ENCODE measurements at regions not wholly inside any gene's neighbourhood (a gene's known extent, or its start where the extent isn't known, plus 50 kb on each side); places are given as distances from the start of the nearest gene placed in this dataset.
"Not testable (repeated sequence)": the region's sequence is repeated elsewhere in the genome, so short reads cannot be mapped to it uniquely, and the experiment has no call there.

DNA sequence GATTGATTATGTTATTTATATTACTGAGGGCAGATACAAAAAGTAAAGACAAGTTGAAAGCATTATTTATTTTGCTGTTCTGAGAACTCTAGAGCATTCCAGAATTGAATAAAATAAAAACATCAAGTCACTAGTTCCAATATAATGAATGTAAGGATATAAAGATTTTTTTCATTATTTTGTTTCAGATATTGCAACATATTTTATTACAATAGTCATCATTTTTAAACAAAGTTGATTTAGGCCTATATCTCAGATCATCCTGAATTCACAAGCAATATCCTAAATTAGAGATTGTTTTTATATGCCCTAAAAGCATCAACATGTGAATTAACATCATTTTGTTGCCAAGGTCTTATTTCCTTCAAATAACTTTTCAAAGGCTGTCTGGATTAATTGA lies 535.6 kb upstream of the KCND2 start:
- H2AFZ ChIP-seq, result no peak overlapping the region
- Mint-ChIP-seq H3K4me1 (no peaks in the 10 kb centered on the region), H3K9me3 (no peaks in the 10 kb centered on the region), H3K36me3 (ENCODE audit: low read depth) (no peaks in the 10 kb centered on the region), H3K4me3 (no peak overlapping the region), H3K27me3 (ENCODE audit: insufficient read depth, low read depth, poor library complexity) (no peaks in the 10 kb centered on the region), H3K27ac (no peak overlapping the region)
- ATAC-seq (no peak), DNase-seq (ENCODE audit: low spot score) (no peak)
- H3K79me2 ChIP-seq (replicated peaks; ENCODE audit: insufficient read depth), result no peaks in the 10 kb centered on the region
- H3K27me3 ChIP-seq (ENCODE audit: insufficient read depth), result no peaks in the 10 kb centered on the region
- no peaks in the 10 kb centered on the region for H3F3A ChIP-seq (replicated peaks; ENCODE audit: low read depth)
- no peaks in the 10 kb centered on the region for H3K36me3 ChIP-seq (ENCODE audit: insufficient read depth)
- TF ChIP-seq, protein P1, sequence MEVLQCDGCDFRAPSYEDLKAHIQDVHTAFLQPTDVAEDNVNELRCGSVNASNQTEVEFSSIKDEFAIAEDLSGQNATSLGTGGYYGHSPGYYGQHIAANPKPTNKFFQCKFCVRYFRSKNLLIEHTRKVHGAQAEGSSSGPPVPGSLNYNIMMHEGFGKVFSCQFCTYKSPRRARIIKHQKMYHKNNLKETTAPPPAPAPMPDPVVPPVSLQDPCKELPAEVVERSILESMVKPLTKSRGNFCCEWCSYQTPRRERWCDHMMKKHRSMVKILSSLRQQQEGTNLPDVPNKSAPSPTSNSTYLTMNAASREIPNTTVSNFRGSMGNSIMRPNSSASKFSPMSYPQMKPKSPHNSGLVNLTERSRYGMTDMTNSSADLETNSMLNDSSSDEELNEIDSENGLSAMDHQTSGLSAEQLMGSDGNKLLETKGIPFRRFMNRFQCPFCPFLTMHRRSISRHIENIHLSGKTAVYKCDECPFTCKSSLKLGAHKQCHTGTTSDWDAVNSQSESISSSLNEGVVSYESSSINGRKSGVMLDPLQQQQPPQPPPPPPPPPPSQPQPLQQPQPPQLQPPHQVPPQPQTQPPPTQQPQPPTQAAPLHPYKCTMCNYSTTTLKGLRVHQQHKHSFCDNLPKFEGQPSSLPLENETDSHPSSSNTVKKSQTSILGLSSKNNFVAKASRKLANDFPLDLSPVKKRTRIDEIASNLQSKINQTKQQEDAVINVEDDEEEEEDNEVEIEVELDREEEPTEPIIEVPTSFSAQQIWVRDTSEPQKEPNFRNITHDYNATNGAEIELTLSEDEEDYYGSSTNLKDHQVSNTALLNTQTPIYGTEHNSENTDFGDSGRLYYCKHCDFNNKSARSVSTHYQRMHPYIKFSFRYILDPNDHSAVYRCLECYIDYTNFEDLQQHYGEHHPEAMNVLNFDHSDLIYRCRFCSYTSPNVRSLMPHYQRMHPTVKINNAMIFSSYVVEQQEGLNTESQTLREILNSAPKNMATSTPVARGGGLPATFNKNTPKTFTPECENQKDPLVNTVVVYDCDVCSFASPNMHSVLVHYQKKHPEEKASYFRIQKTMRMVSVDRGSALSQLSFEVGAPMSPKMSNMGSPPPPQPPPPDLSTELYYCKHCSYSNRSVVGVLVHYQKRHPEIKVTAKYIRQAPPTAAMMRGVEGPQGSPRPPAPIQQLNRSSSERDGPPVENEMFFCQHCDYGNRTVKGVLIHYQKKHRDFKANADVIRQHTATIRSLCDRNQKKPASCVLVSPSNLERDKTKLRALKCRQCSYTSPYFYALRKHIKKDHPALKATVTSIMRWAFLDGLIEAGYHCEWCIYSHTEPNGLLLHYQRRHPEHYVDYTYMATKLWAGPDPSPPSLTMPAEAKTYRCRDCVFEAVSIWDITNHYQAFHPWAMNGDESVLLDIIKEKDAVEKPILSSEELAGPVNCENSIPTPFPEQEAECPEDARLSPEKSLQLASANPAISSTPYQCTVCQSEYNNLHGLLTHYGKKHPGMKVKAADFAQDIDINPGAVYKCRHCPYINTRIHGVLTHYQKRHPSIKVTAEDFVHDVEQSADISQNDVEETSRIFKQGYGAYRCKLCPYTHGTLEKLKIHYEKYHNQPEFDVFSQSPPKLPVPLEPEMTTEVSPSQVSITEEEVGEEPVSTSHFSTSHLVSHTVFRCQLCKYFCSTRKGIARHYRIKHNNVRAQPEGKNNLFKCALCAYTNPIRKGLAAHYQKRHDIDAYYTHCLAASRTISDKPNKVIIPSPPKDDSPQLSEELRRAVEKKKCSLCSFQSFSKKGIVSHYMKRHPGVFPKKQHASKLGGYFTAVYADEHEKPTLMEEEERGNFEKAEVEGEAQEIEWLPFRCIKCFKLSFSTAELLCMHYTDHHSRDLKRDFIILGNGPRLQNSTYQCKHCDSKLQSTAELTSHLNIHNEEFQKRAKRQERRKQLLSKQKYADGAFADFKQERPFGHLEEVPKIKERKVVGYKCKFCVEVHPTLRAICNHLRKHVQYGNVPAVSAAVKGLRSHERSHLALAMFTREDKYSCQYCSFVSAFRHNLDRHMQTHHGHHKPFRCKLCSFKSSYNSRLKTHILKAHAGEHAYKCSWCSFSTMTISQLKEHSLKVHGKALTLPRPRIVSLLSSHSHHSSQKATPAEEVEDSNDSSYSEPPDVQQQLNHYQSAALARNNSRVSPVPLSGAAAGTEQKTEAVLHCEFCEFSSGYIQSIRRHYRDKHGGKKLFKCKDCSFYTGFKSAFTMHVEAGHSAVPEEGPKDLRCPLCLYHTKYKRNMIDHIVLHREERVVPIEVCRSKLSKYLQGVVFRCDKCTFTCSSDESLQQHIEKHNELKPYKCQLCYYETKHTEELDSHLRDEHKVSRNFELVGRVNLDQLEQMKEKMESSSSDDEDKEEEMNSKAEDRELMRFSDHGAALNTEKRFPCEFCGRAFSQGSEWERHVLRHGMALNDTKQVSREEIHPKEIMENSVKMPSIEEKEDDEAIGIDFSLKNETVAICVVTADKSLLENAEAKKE (CRISPR knock-in tag; IDR thresholded peaks at IDR 0.05), result no peak
- TF ChIP-seq, protein P2, sequence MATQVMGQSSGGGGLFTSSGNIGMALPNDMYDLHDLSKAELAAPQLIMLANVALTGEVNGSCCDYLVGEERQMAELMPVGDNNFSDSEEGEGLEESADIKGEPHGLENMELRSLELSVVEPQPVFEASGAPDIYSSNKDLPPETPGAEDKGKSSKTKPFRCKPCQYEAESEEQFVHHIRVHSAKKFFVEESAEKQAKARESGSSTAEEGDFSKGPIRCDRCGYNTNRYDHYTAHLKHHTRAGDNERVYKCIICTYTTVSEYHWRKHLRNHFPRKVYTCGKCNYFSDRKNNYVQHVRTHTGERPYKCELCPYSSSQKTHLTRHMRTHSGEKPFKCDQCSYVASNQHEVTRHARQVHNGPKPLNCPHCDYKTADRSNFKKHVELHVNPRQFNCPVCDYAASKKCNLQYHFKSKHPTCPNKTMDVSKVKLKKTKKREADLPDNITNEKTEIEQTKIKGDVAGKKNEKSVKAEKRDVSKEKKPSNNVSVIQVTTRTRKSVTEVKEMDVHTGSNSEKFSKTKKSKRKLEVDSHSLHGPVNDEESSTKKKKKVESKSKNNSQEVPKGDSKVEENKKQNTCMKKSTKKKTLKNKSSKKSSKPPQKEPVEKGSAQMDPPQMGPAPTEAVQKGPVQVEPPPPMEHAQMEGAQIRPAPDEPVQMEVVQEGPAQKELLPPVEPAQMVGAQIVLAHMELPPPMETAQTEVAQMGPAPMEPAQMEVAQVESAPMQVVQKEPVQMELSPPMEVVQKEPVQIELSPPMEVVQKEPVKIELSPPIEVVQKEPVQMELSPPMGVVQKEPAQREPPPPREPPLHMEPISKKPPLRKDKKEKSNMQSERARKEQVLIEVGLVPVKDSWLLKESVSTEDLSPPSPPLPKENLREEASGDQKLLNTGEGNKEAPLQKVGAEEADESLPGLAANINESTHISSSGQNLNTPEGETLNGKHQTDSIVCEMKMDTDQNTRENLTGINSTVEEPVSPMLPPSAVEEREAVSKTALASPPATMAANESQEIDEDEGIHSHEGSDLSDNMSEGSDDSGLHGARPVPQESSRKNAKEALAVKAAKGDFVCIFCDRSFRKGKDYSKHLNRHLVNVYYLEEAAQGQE (IDR thresholded peaks at IDR 0.05; ENCODE audit: unreplicated experiment), result no peak
- no peak for TF ChIP-seq CREB1 (CRISPR knock-in tag; IDR thresholded peaks at IDR 0.05; ENCODE audit: low read depth)
- TF ChIP-seq POLR2AphosphoS5 (IDR thresholded peaks at IDR 0.05; ENCODE audit: low read depth), result no peak
- H3K27ac ChIP-seq (ENCODE audit: low read depth), result no peak overlapping the region
- no peak overlapping the region for H3K4me3 ChIP-seq
- H3K4me1 ChIP-seq (ENCODE audit: insufficient read depth), result no peaks in the 10 kb centered on the region
- no peaks in the 10 kb centered on the region for H4K20me1 ChIP-seq (replicated peaks; ENCODE audit: insufficient read depth)
- no peak overlapping the region for H3K4me2 ChIP-seq
- no peaks in the 10 kb centered on the region for H3K9me2 ChIP-seq (ENCODE audit: insufficient read depth)

DNA sequence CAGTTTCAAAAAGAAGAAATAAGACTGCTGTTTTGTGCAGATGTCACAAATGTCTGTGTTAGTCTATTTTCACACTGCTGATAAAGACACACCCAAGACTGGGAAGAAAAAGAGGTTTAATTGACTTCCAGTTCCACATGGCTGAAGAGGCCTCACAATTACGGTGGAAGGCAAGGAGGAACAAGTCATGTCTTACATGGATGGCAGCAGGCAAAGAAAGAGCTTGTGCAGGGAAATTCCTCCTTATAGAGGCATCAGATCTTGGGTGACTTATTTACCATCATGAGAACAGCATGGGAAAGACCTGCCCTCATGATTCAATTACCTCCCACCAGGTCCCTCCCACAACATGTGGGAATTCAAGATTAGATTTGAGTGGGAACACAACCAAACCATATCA lies 527.7 kb upstream of the KCND2 start:
- not testable (repeated sequence) for H3K36me3 ChIP-seq (ENCODE audit: insufficient read depth); H3K4me3 ChIP-seq; H3K79me2 ChIP-seq (replicated peaks; ENCODE audit: insufficient read depth); H3K9me3 Mint-ChIP-seq; H3K27ac ChIP-seq (ENCODE audit: low read depth); H3K4me3 Mint-ChIP-seq; H3K9me2 ChIP-seq (ENCODE audit: insufficient read depth); H3K27me3 ChIP-seq (ENCODE audit: insufficient read depth); H3K36me3 Mint-ChIP-seq (ENCODE audit: low read depth); H3K27me3 Mint-ChIP-seq (ENCODE audit: insufficient read depth, low read depth, poor library complexity); H3F3A ChIP-seq (replicated peaks; ENCODE audit: low read depth); H2AFZ ChIP-seq; H4K20me1 ChIP-seq (replicated peaks; ENCODE audit: insufficient read depth); H3K4me2 ChIP-seq; H3K27ac Mint-ChIP-seq; ATAC-seq; DNase-seq (ENCODE audit: low spot score)
- peaks cover 17% of the 10 kb centered on the region for H3K4me1 ChIP-seq (ENCODE audit: insufficient read depth)
- H3K4me1 Mint-ChIP-seq, result peaks cover 14% of the 10 kb centered on the region; the same call in 2 of the 3 replicates

Measured in GM23338 (cell line).